Stomach (tissue), 8 donors: ENCODE measurements at regions not wholly inside any gene's neighbourhood (a gene's known extent, or its start where the extent isn't known, plus 50 kb on each side); places are given as distances from the start of the nearest gene placed in this dataset.

Source experiments
- DNase-seq, 2 donors: peaks; one replicate each; pipeline versions ENCODE4 v3.0.0 to v3.0.0-alpha.2; 2013 to 2019
- H3K27ac ChIP-seq, 5 donors: fragments of 200-600 bp in 4 of 5; sonication (generic) in 4 of 5; one replicate each; pipeline ENCODE4 v1.5.1; 2013 to 2019; ENCODE audit warnings: mild to moderate bottlenecking in 1 of 5, moderate library complexity in 1 of 5
- H3K27me3 ChIP-seq, 3 donors: fragments of 200-600 bp; sonication (generic); one replicate each; pipeline ENCODE4 v1.5.1; 2017 to 2019; ENCODE audit warnings: mixed run types in 1 of 3
- H3K36me3 ChIP-seq, 4 donors: fragments of 200-600 bp; sonication (generic); 1 replicate in 3 of 4; 2 replicates in 1 of 4; pipeline ENCODE4 v1.5.1; 2016 to 2019
- H3K4me1 ChIP-seq, 4 donors: fragments of 200-600 bp; sonication (generic); one replicate each; pipeline ENCODE4 v1.5.1; 2016 to 2019
- H3K4me3 ChIP-seq, 4 donors: fragments of 200-600 bp; sonication (generic) in 3 of 4; one replicate each; pipeline ENCODE4 v1.5.1; 2016 to 2019; ENCODE audit warnings: mild to moderate bottlenecking in 1 of 4
- H3K9me3 ChIP-seq, 4 donors: fragments of 200-600 bp; sonication (generic); one replicate each; pipeline ENCODE4 v1.5.1; 2016 to 2019
- EP300 ChIP-seq: sonication (generic); formaldehyde crosslinking; IDR thresholded peaks from one replicate; pipeline ENCODE4 v1.6.1; 2017; ENCODE audit warnings: antibody characterized with exemption
- POLR2A ChIP-seq, 4 donors: fragments of 450-650 bp; IDR thresholded peaks; one replicate each; pipeline ENCODE4 v1.6.1; 2016; ENCODE audit warnings: antibody characterized with exemption in 4 of 4, control low read depth in 2 of 4, mild to moderate bottlenecking in 1 of 4, moderate library complexity in 1 of 4
- POLR2AphosphoS5 ChIP-seq, 3 donors: sonication (generic); formaldehyde crosslinking; IDR thresholded peaks; one replicate each; pipeline ENCODE4 v1.6.1; 2016; ENCODE audit warnings: antibody characterized with exemption in 3 of 3
- WGBS, 5 donors: extraction: QIAGEN DNeasy Blood & Tissue Kit in 3 of 5; methylation state at CpG; one replicate each; pipeline versions ENCODE4 v1.1.5 to v1.1.7; 2013 to 2018; 5-methylcytosine and 5-hydroxymethylcytosine counted together
- intact Hi-C: fragments of 100-400 bp; cut with DNase I; formaldehyde crosslinking; loops from one replicate; pipeline ENCODE4 v1.15.1; 2023; ENCODE audit warnings: low total_unique reads
- TF ChIP-seq, protein P1 (sequence below), 7 experiments: fragments of 450-650 bp in 4 of 7; fragments of 200-600 bp in 3 of 7; sonication (generic) in 3 of 7; IDR thresholded peaks; one replicate each; pipeline ENCODE4 v1.5.1; 2016 to 2019; ENCODE audit warnings: antibody characterized with exemption in 7 of 7, control low read depth in 2 of 7, mild to moderate bottlenecking in 1 of 7
- donor health status: healthy with polysubstance abuse.
- donor health status: Bipolar disorder and iron deficiency.
- donor health status: healthy.

DNA sequence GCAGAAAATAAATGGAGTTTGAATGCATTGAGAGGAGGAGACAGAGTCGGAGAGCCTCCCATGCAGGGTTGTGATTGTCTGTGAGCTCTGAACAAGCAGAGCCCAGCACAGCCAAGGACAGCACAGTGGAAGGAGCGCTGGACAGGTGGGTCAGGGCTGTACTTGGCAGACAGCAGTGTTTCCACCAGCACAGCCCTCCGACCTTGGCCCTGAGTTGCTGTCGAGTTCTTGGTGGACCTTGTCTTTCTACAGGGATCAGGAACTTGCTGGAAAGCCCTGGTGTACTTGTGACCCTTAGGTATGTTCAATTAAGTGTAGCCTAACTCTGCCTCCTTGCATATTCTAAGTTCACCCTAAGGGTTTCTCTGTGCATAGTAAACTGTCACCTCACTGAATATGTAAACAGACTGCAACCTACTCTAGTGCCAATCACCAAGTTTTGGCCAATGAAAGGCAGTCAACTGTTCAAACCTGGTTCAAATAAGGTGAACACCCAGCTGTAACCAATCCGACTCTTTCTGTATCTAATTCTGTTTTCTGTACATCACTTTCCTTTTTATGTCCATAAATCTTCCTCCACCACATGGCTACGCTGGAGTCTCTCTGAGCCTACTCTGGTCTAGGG, 86.6 kb upstream of the SLC25A33 start:
- H3K27me3 ChIP-seq: no peaks in the 10 kb centered on the region
- 58 to 79% (median 72%) methylated on average over 6 of the region's 6 CpGs for WGBS, 5 donors
- TF ChIP-seq POLR2AphosphoS5 (IDR thresholded peaks at IDR 0.05) (no peak), POLR2A (IDR thresholded peaks at IDR 0.05) (no peak), EP300 (no peak)
- TF ChIP-seq, protein P1, sequence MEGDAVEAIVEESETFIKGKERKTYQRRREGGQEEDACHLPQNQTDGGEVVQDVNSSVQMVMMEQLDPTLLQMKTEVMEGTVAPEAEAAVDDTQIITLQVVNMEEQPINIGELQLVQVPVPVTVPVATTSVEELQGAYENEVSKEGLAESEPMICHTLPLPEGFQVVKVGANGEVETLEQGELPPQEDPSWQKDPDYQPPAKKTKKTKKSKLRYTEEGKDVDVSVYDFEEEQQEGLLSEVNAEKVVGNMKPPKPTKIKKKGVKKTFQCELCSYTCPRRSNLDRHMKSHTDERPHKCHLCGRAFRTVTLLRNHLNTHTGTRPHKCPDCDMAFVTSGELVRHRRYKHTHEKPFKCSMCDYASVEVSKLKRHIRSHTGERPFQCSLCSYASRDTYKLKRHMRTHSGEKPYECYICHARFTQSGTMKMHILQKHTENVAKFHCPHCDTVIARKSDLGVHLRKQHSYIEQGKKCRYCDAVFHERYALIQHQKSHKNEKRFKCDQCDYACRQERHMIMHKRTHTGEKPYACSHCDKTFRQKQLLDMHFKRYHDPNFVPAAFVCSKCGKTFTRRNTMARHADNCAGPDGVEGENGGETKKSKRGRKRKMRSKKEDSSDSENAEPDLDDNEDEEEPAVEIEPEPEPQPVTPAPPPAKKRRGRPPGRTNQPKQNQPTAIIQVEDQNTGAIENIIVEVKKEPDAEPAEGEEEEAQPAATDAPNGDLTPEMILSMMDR (IDR thresholded peaks at IDR 0.05): no peak
- no peak for DNase-seq
- H3K27ac ChIP-seq: no peak overlapping the region
- intact Hi-C loops: loop anchor here (10.0 kb wide), 1 partner anchor 168 kb away; no protein-coding TSS in a partner anchor
- no peaks in the 10 kb centered on the region for H3K9me3 ChIP-seq
- peaks cover 0 to 31% (median 11%) of the 10 kb centered on the region in 4 donors for H3K4me1 ChIP-seq
- H3K4me3 ChIP-seq: no peak overlapping the region
- H3K36me3 ChIP-seq: no peaks in the 10 kb centered on the region

DNA sequence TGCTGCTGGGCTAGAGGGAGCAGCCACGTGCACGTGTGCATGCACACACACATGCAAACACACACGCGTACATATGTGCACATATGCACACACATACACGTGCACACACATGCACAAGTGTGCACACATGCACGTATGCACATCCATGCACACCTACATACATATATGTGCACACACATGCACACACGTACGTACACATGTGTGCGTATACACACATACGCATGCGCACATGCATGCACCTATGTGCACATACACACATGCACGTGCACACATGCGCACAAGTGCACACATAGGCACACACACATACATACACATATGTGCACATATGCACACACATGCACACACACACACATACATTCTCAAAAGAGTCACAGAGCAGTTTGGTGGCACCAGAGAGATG, 85.9 kb upstream of the SLC25A33 start:
- Histone ChIP-seq H3K27me3 (no peaks in the 10 kb centered on the region), H3K4me3 (no peak overlapping the region), H3K4me1 (peaks cover 0 to 30% (median 11%) of the 10 kb centered on the region in 4 donors), H3K9me3 (no peaks in the 10 kb centered on the region), H3K27ac (no peak overlapping the region), H3K36me3 (no peaks in the 10 kb centered on the region)
- intact Hi-C loops: loop anchor here (10.0 kb wide), 1 partner anchor 169 kb away; no protein-coding TSS in a partner anchor
- no peak for DNase-seq
- 86 to 97% (median 91%) methylated on average over 13 of the region's 13 CpGs for WGBS, 5 donors
- TF ChIP-seq EP300: no peak
- no peak for TF ChIP-seq POLR2A (IDR thresholded peaks at IDR 0.05)
- TF ChIP-seq POLR2AphosphoS5 (IDR thresholded peaks at IDR 0.05): no peak
- TF ChIP-seq, protein P1 (IDR thresholded peaks at IDR 0.05): no peak

DNA sequence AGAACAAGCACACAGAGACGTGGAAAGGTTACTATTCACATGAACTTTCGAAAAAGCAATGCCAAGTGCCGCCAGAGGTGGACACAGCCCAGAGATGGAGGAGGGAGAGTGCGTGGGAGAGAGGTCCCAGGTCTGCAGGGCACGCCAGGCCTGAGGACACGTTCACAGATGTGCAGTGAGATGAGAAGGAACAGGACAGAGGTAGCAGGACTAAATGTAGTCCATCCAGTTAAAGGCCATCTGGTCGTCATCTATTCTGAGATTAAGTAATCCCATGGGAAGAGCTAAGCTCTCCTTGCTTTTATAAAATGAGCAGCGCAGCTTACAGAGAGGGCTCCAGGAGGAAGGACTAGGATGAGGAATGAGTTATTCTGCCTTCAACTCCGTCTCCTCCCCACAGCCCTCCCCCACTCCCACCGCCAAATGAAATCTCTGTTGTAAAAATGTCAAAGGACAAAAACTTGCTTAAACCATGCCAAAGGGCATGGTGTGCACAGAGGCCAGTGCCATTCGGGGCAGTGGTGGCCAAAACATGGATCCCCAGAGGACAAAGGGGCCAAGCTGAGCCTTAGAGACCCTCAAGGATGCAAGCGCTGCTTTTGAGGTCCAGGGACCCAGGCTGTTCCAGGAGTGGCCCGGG, 85.4 kb upstream of the SLC25A33 start:
- intact Hi-C loops: loop anchor here (10.0 kb wide), 1 partner anchor 169 kb away; no protein-coding TSS in a partner anchor
- H3K4me1 ChIP-seq: peaks cover 0 to 24% (median 8%) of the 10 kb centered on the region in 4 donors
- no peak overlapping the region for H3K27ac ChIP-seq
- no peaks in the 10 kb centered on the region for H3K36me3 ChIP-seq
- DNase-seq: no peak
- H3K27me3 ChIP-seq: no peaks in the 10 kb centered on the region
- no peak overlapping the region for H3K4me3 ChIP-seq
- 62 to 79% (median 72%) methylated on average over 13 of the region's 13 CpGs for WGBS, 5 donors
- TF ChIP-seq EP300 (no peak), POLR2AphosphoS5 (IDR thresholded peaks at IDR 0.05) (no peak), POLR2A (IDR thresholded peaks at IDR 0.05) (no peak)
- TF ChIP-seq, protein P1 (IDR thresholded peaks at IDR 0.05): no peak
- no peaks in the 10 kb centered on the region for H3K9me3 ChIP-seq

DNA sequence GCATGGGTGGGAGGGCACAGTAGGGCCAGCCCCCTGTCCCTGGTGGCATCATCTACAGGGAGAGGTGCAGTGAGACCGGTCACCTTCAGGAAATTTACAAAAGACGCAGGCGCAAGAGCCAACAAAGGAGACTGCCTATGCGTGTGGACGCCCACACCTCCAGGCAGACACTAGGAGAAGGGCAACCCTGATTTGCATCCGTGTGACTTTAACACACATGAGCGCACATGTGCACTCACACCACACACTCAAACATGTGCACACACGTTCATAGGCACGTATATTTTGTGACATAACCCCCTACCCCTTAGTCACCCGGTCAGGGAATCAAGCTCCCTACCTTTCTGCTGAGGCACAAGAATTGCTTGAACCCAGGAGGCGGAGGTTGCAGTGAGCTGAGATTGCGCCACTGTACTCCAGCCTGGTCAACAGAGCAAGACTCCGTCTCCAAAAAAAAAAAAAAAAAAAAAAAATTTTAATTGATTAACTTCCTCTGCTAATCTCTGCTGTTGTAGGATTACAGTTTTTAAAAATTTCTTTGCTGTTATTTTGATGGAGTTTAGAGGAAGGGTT, 84.7 kb upstream of the SLC25A33 start:
- no peaks in the 10 kb centered on the region for H3K36me3 ChIP-seq
- intact Hi-C loops: loop anchor here (10.0 kb wide), 1 partner anchor 170 kb away; no protein-coding TSS in a partner anchor
- no peak for DNase-seq
- TF ChIP-seq, protein P1 (IDR thresholded peaks at IDR 0.05): no peak
- TF ChIP-seq POLR2AphosphoS5 (IDR thresholded peaks at IDR 0.05): no peak
- no peak for TF ChIP-seq EP300
- no peak for TF ChIP-seq POLR2A (IDR thresholded peaks at IDR 0.05)
- WGBS, 5 donors: 86 to 94% (median 93%) methylated on average over 13 of the region's 13 CpGs
- H3K9me3 ChIP-seq: no peaks in the 10 kb centered on the region
- H3K27ac ChIP-seq: no peak overlapping the region
- no peaks in the 10 kb centered on the region for H3K27me3 ChIP-seq
- no peak overlapping the region for H3K4me3 ChIP-seq
- H3K4me1 ChIP-seq: peaks cover 0 to 18% (median 5%) of the 10 kb centered on the region in 4 donors
